Panc1 (cell line): ENCODE measurements at regions not wholly inside any gene's neighbourhood (a gene's known extent, or its start where the extent isn't known, plus 50 kb on each side); places are given as distances from the start of the nearest gene placed in this dataset.

ENCODE experiments used
- POLR2AphosphoS5 ChIP-seq: IDR thresholded peaks from 2 replicates; pipeline ENCODE4 v1.6.1; 2012; ENCODE audit warnings: mild to moderate bottlenecking, low read depth, low read length, moderate library complexity
- TCF7L2 ChIP-seq: IDR thresholded peaks from 2 replicates; pipeline ENCODE4 v1.6.1; 2011; ENCODE audit warnings: mild to moderate bottlenecking, low read depth, low read length, inconsistent platforms
- TF ChIP-seq, protein P1 (sequence below): fragments of 450-650 bp; IDR thresholded peaks from 2 replicates; pipeline ENCODE4 v1.5.1; 2017; ENCODE audit warnings: mild to moderate bottlenecking
- TF ChIP-seq, protein P2 (sequence below), 2 experiments: IDR thresholded peaks; 2 replicates each; pipeline ENCODE4 v1.6.1; 2011 to 2012; ENCODE audit warnings: low read depth in 2 of 2, control low read depth in 1 of 2, low read length in 1 of 2, mild to moderate bottlenecking in 1 of 2, moderate library complexity in 1 of 2; ENCODE audit not compliant: insufficient read depth in 1 of 2

DNA sequence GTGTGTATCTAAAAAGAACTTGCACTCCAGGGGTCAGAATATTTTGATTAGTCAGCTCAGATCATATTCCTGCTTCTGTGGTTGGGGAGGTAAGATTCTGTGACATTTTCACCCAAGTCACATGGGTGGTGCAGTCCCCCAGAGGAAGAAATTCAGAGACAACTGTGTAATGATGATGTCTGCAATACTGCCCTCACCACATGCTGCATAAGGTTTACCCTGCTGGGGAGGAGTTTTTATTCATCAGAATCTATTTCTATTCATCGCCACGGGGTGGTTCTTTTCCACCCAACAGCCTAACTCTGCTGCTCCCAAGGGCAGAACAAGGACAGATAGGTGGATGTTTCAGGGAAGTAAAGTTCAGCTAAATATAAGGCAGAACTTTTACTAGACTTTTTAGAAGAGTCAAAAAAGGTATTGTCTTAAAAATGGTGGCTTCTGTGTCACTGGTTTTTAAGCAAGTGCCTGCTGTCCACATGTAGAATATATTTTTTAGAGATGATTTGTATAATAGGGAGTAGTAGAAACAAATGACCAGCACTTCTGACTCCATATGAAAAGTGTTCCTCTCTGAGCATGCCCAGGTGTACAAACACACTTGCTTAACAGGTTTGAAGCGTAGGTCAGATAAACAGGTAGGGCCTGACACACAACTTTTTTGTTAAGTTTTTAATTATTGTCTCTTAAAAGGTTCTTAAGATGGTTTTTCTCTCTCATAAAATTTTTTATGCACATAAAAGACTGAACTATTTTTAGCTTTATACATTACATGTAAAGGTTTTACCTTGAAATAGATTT is 352.7 kb downstream of the LRRC70 start:
- TF ChIP-seq, protein P1, sequence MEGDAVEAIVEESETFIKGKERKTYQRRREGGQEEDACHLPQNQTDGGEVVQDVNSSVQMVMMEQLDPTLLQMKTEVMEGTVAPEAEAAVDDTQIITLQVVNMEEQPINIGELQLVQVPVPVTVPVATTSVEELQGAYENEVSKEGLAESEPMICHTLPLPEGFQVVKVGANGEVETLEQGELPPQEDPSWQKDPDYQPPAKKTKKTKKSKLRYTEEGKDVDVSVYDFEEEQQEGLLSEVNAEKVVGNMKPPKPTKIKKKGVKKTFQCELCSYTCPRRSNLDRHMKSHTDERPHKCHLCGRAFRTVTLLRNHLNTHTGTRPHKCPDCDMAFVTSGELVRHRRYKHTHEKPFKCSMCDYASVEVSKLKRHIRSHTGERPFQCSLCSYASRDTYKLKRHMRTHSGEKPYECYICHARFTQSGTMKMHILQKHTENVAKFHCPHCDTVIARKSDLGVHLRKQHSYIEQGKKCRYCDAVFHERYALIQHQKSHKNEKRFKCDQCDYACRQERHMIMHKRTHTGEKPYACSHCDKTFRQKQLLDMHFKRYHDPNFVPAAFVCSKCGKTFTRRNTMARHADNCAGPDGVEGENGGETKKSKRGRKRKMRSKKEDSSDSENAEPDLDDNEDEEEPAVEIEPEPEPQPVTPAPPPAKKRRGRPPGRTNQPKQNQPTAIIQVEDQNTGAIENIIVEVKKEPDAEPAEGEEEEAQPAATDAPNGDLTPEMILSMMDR: no peak
- TF ChIP-seq POLR2AphosphoS5: no peak
- TF ChIP-seq TCF7L2: no peak
- TF ChIP-seq, protein P2, sequence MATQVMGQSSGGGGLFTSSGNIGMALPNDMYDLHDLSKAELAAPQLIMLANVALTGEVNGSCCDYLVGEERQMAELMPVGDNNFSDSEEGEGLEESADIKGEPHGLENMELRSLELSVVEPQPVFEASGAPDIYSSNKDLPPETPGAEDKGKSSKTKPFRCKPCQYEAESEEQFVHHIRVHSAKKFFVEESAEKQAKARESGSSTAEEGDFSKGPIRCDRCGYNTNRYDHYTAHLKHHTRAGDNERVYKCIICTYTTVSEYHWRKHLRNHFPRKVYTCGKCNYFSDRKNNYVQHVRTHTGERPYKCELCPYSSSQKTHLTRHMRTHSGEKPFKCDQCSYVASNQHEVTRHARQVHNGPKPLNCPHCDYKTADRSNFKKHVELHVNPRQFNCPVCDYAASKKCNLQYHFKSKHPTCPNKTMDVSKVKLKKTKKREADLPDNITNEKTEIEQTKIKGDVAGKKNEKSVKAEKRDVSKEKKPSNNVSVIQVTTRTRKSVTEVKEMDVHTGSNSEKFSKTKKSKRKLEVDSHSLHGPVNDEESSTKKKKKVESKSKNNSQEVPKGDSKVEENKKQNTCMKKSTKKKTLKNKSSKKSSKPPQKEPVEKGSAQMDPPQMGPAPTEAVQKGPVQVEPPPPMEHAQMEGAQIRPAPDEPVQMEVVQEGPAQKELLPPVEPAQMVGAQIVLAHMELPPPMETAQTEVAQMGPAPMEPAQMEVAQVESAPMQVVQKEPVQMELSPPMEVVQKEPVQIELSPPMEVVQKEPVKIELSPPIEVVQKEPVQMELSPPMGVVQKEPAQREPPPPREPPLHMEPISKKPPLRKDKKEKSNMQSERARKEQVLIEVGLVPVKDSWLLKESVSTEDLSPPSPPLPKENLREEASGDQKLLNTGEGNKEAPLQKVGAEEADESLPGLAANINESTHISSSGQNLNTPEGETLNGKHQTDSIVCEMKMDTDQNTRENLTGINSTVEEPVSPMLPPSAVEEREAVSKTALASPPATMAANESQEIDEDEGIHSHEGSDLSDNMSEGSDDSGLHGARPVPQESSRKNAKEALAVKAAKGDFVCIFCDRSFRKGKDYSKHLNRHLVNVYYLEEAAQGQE (IDR thresholded peaks at IDR 0.05; ENCODE audit: insufficient read depth in 1 of 2, low read depth in 2 of 2, low read length in 1 of 2): no peak
